ENCODE measurements at regions not wholly inside any gene's neighbourhood (a gene's known extent, or its start where the extent isn't known, plus 50 kb on each side); places are given as distances from the start of the nearest gene placed in this dataset.

DNA sequence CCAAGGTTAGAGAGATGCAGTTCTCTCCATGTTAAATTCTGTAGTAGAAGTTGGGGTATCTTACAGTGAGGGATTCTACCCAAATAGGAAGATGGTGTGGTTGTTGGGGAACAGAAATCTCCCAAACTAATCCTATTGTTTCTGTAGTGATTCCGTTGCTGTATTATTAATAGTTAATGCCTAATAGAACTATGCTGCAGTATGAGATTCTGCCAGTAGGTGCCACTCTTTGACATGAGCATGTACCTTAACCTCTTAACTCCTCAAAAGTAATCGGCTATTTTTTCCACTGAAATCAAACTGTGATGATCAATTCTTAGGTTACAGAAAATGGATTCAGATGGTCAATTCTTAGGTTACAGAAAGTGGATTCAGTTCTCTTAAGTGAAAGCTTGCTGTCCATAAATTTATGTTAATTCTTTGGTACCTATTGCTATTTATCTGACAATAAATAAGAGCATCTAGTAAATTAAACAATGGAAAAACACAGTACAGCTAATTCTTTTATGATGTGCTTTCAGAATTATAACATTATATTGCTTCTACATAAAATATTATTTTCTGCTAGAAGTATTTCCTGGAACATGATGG is 97.9 kb upstream of the DLX2 start:
- DNase-seq (ENCODE audit: low spot score): no peak

DNA sequence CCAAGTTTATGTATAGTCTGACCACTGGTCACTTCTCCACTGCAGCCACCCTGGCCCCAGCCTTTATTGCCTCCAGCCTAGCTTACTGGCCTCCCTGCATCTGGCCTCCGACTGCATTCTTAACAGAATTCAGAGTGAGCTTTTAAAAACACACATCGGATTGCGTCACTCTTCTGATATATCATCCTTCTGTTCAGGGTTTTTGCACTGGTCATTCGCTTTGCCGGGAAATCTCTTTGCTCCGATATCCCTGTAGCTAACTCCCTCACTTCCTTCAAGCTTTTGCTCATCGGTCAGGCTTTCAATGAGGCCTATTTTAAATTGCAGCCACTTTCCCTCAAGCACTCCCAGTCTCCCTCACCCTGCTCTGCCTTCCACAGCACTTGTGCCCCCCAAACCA is 101.6 kb upstream of the DLX2 start:
- DNase-seq (ENCODE audit: low spot score): no peak

DNA sequence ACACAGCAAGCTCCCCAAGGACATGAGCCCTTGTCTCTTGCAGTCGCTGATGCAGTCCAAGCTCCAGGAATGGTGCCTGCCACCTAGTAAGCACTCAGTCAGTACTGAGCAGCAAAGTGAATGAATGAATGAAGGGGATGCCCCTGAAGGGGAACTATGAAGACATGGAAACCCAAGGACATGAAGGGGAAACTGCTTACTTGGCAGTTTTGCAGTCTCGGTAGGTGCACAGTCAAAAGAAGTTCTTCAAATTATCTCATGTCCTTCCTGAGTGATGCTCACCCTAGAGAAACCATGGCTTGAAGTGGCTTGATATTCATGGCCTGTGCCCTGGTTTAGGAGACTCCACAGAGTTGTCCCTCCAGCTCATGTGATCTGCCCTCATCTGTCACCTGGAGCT is 102.1 kb upstream of the DLX2 start:
- DNase-seq (ENCODE audit: low spot score): no peak

DNA sequence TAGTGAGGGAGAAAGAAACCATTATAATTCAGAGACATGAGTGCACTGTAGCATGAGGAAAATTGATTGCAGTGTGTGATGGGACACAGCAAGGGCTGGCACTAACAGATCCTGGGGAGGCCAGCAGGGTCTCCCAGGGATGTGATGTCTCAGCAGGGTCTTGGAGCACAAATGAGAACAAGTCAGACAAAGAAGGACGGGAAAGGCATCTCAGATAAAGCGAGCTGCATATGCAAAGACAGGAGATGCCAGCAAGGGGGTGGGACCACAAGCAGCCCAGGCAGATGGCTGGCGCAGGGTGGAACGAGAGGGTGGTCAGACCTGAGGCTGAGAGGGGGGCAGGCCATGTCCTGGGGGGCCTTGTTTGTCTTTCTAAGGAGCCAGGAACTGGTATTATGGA is 102.6 kb upstream of the DLX2 start:
- DNase-seq (ENCODE audit: low spot score): no peak

DNA sequence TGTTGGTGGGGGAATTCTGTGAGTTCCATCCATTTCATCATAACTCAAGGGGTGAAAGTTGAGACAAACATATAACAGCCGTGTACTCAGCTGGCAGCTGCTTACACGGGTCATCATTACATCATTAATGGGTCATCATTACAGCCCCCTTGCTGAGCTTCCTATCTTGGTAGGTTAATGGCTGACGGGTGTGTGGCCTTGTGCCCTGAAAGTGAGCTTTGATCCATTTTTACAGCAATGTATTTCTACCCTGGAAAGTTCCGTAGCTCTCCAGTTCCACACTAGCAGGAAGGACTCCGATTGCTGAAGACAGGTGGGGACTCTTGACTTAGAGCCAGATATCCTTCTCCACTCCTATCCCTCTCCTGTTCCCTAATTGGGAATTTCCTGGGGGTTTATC is 105.2 kb upstream of the DLX2 start:
- no peak for DNase-seq (ENCODE audit: low spot score)

DNA sequence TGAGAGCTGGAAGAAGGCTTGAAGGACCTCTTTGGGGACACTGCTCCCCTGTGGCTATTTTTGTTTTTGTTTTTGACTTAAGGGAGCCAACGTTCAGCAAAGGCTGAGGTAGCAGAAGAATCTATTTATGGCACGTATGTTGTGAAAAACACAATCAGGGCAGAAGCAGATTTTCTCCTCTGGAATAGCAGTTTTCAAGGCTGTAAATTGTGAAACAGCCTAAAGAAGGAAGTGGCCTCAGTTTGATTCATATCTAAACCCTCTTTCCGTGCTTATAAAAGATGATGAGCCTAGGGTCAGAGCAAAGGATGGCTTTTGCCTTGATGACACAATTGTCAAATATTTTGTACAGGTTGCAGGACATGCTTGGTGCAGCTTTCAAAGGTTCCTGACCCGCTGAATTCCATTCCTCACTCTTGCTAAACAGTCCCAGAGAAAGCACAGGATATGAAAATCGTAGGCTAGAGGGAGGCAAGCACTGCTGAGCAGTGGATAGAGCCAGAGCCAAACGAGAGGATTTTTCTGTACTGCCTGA is 106.2 kb upstream of the DLX2 start:
- DNase-seq (ENCODE audit: low spot score): no peak

DNA sequence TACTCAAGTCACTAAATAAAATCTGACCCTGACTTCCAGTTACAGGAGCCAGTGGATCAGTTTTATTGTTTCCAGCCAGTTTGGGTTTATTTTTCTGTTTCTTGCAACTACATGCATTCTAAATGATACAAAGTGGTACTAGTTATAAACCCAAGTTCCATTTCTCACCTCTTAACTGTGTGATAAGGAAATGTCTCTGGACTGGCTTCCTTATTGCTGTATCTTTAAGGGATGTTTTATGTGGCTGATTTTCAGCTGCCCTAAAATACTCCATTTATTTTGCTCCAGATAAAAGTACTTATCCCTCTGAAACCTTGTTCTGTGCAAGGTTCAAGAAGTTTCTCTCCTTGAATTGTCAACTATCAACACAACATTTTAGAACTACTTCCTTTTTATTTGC is 107.9 kb upstream of the DLX2 start:
- DNase-seq (ENCODE audit: low spot score): no peak

DNA sequence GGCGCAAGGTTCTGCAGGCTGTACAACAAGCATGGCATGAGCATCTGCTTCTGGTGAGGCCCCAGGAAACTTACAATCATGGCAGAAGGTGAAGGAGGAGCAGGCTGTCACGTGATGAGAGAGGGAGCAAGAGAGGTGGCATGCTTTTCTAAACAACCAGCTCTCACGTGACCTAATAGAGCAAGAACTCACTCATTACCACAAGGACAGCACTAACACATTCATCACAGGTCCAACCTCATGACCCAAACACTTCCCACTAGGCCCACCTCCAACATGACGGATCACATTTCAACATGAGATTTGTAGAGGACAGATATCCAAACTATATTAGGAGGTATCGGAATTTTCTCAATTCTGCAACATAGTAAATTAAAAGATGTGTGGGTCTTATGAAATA is 108.8 kb upstream of the DLX2 start:
- no peak for DNase-seq (ENCODE audit: low spot score)

DNA sequence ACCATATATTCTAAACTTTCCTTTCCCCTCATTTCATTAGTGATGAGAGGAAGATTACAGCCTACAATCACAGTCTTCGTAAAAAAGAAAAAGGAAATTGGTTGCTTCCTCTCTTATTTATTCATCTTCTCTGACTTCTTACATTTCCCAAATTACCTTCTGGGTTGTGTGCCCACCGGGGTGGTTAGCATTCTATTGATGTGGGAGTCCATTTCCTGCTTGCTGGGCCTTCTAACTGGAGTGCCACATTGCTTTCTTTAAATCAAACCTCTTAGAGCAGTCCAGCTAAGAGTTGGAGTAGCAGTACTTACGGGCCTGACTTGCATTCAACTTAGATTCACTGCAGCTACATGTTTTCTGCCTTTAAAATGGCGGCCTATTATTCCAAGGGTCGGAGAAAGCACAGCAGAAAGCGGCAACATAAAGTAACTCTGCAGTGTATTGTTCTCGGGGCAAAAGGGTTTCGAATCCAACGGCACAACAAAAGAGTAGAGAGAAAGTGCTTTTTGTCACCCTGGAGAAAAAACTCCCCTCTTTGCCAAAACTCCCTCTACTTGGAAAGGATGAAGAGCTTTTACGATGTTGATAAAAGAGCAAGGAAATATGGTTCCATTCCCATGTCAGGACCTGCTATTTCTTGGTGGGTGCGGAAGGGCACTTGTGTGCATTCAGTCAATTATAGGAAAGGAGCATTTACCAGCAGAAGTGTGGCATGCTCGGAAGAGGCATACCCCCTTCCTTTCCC is 110.6 kb upstream of the DLX2 start:
- DNase-seq (ENCODE audit: low spot score): no peak

DNA sequence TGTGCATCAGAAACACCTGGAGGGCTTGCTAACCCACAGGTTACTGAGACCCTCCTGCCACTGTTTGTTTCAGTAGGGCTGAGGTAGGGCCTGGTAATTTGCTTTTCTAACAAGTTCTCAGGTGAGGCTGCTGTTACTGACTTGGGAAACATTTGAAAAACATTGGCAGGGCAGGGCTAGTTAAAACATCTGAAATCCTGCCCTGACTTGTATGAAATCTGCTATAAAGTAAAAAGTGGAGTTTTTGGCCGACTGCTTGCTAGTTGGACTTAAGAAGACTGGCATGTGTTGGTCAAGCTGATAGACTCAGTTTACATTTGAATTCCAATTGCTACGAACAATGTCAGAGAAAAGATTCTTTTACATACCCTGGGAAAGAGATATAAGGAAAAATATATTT is 111.6 kb upstream of the DLX2 start:
- DNase-seq (ENCODE audit: low spot score): no peak

DNA sequence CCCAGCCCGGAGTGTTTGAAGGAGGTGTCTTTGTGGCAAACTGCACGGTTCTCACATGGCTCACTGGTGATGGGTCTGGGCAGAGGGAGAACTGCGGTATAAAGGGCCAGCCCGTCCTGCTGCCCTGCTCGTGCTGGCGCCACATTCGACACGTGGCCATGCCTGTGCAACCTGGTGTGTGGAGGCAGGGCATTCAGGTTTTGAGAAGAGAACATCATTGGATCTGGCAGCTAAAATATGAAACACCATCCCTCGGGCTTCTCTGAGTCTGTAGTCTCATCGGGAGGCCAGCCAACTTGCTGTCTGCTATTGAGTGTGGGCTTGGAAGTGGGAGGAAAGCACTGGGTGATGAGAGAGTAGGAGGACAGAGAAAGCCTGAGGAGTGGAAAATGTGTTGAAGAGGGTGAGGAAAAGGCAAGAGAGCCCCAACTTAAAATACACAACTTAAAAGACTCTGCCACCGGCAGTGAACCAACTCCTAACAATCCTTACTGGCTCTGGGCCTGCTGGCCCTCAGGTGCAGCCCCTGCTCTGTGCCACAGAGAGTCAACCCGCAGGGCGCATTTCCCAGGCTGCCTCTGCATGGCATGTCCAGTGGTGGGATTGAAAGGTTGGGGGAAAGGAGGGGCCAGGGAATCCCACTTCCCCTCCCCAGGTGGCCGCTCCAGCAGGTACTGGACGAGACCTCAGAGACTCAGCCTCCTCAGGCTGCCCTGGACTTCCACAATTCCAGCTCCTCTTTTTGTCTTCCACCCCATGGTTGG is 112.7 kb upstream of the DLX2 start:
- no peak for DNase-seq (ENCODE audit: low spot score)

DNA sequence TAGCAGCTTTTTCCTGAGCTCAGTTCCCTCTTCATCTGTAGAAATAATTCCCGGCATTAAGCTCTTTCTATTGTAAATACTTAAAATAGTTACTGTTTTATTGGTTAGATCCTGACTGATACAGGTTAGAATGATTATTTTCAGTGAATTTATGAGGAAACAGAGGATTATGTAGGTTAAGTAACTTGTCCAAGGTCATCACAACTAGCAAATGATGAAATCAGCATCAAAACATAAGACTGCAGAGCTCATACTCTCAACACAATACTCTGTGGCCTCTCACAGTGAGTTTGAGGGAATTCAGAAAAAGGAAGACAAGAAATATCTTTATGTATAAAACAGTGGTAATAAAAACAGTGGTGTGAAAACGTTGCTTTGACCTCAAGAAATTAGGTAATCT is 113.2 kb upstream of the DLX2 start:
- no peak for DNase-seq (ENCODE audit: low spot score)

DNA sequence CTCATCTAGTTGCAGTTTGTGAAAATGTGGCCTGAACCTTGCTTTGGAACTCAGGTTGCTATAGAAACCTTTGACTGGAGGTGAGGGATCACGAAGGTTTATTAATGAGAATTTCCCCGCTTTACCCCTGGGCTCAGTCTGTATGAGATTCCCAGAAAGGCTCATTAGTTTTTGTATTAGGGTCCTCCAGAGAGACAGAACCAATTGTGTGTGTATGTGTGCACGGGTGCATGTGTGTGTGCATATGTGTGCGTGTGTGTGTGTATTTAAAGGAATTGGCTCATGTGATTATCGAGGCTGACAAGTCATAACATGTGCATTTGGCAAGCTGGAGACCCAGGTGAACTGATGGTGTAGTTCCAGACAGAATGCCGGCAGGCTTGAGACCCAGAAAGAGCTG is 113.8 kb upstream of the DLX2 start:
- no peak for DNase-seq (ENCODE audit: low spot score)

DNA sequence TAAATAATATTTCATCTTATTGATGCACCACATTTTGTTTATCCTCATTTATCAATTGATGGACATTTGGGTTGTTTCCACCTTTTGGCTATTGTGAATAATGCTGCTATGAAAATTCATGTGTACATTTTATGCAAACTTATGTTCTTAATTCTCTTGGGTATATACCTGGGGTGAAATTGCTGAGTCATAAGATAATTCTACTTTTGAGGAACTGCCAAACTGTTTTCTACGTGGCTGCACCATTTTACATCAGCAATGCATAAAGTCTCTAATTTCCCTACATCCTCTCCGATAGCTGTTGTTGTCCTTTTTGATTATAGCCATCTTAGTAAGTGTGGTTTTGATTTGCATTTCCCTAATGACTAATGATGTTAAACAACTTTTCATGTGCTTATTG is 116.5 kb upstream of the DLX2 start:
- no peak for DNase-seq (ENCODE audit: low spot score)

DNA sequence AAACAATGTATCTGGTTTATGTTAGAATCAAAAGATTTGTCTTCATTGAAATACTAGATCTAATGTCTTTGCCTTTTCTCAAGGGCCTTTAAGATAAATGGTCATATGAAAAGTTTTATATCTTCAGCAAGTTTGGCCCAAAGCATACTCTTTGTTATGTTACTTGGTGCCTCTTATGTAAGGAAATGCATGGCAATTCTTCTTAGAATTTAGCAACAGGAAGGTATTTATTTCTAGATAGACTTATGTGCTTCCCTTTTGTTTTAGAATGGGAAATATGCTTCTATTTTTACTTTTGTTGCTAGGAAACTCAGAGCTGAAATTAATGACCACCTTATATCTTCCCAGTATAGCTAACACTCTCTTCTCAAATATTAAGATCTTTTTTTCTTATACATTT is 117.4 kb upstream of the DLX2 start:
- no peak for DNase-seq (ENCODE audit: low spot score)

DNA sequence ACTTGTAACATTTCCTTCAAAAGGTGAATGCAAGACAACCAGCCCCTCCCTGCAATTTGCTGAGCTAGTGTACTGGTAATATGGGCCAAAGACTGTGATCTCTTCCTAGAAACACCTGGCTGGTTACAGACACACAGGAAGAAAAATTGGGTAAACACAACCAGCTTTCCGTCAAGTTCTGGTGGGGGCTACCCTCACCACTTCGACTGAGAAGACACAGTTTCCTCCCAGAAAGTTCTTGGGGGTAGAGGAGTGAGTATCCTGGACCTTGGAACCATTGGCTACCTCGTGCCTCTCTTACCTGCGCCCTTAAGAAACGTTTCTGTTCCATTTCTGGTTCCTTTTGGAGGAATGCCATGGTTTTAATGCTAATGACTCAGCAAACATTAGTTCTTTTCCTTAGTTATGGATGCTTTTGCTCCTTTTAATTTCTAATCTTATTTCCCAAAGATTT is 120.9 kb upstream of the DLX2 start:
- no peak for DNase-seq (ENCODE audit: low spot score)

DNA sequence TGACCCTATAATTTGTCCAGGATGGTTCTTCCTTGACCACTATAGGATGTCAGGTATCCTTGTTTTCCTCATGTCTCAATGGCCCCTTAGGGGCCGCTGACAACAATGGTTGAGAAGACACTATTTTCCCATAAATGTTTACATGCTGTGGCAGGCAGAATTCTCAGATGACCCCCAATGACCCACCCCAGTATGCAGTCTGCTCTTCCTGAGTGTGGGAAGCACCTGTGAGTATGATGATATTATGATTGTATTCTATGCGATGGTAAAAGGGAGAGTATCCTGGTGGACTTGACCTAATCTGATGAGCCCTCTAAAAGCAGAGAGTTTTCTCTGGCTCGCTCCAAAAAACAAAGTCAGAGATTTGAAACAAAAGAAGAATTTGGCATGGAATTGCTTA is 123.1 kb upstream of the DLX2 start:
- DNase-seq (ENCODE audit: low spot score): no peak

DNA sequence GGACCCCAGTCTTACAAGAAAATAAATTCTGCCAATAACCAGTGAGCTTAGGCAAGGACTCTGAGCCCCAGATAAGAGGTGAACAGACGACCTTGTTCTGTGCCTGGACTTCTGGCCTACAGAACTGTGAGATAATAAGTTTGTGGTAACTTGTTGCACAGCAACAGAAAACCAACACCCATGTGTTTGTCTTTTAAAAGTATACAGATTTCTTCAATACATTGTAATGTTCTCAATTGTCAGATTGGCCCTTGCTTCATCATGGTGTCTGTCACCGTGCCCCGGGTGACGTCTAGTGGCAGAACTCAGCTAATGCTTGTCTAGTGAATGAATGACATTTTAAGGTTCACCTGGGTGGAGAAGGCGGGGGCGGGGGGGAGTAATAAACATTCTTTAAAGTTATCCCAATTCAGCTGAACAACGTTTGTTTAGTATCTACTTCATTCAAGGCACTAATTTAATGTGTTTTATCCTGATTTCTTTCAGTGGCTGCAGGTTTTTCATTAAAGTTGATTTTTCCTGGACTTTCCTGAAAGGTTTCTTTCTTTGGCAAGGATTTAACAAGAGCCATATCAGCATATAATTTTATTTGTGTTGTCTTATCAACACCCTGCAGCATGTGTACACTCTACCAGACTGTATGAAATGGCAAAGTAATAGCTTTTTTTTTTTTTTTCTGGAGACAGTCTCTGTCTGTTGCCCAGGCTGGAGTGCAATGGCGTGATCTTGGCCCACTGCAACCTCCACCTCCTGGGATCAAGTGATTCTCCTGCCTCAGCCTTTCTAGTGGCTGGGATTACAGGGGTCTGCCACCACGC is 123.8 kb upstream of the DLX2 start:
- no peak for DNase-seq (ENCODE audit: low spot score)

DNA sequence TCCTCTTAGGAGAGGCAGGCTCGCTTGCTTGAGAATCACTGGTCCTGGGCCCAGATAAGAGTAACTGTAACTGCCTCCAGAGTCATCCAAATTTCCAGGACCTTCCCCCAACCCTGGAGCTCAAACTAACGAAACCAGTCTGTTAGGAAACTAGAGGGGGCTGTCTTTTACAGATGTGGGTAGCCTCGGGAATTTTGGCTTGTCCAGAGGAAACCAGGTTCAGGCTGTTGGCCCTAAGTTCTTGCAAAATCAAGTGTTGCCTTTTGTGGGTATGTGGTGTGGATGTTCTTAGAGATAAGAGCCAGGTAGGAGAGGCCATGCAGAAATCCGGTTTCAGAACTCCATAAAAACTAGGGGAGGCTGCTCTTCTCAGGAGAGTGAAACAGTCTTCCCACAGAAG is 125.0 kb upstream of the DLX2 start:
- no peak for DNase-seq (ENCODE audit: low spot score)

DNA sequence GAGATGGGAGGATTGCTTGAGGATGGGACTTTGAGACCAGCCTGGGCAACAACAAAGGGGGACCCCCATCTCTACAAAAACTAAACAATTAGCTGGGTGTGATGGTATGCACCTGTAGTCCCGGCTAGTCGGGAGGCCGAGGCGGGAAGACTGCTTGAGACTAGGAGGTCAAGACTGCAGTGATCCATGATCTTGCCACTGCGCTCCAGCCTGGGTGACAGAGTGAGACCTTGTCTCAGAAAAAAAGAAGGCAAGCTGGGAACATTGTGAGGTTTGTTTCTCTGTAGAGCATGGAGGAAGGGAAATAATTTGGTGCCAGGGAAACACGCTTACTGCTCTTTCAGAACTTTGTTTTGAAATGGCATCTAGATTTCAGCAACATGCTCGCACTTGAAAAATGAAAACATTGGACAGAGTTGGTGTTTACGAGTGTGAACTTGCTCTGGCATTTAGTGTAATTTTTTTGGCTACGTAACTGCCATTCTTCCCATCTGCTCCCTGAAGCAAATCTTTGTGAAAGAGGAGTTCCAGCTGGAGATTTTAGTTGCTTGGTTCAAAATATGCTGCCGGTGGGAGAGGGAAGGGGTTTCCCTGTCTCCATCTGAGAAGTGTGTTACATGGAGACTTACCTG is 125.6 kb upstream of the DLX2 start:
- DNase-seq (ENCODE audit: low spot score): no peak

DNA sequence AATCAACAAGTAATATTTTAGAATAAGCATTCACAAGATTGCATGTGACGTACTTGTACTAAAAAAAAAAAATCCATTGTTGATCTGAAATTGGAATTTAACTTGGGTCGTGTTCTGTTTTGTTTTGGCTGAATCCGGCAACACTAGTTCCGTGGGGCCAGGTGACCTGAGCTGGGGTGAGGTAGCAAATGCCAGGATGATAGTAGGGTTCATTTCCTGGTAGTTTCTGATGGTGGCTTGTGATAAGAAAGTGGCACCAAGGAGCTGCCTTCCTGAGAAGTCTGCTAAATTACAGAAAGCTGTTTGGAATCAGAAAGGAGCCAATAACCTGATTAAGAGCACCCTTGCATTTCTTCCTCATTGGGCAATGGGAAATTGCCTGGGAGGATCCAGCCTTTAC is 126.4 kb upstream of the DLX2 start:
- DNase-seq (ENCODE audit: low spot score): no peak

Data from mesenteric fat pad (tissue), 1 donor.